NB4 (cell line): ENCODE measurements at regions not wholly inside any gene's neighbourhood (a gene's known extent, or its start where the extent isn't known, plus 50 kb on each side); places are given as distances from the start of the nearest gene placed in this dataset.

Experiments
- DNase-seq: peaks from one replicate; pipeline ENCODE4 v3.0.0; 2010; ENCODE audit warnings: low read depth
- H3K4me3 ChIP-seq: one replicate; pipeline ENCODE4 v1.5.1; 2011; ENCODE audit warnings: mild to moderate bottlenecking, low read depth, low read length, moderate library complexity
- CTCF ChIP-seq: IDR thresholded peaks from one replicate; pipeline ENCODE4 v1.5.1; 2012; ENCODE audit warnings: low read depth, low read length
- MYC ChIP-seq: IDR thresholded peaks from 2 replicates; pipeline ENCODE4 v1.6.1; 2011; ENCODE audit warnings: low read depth, low read length
- POLR2A ChIP-seq: IDR thresholded peaks from 2 replicates; pipeline ENCODE4 v1.6.1; 2011; ENCODE audit warnings: mild to moderate bottlenecking; ENCODE audit not compliant: insufficient read length; ENCODE audit errors: extremely low read depth
- TF ChIP-seq, protein P1 (sequence below): IDR thresholded peaks from 2 replicates; pipeline ENCODE4 v1.6.1; 2011; ENCODE audit warnings: low read depth, low read length

DNA sequence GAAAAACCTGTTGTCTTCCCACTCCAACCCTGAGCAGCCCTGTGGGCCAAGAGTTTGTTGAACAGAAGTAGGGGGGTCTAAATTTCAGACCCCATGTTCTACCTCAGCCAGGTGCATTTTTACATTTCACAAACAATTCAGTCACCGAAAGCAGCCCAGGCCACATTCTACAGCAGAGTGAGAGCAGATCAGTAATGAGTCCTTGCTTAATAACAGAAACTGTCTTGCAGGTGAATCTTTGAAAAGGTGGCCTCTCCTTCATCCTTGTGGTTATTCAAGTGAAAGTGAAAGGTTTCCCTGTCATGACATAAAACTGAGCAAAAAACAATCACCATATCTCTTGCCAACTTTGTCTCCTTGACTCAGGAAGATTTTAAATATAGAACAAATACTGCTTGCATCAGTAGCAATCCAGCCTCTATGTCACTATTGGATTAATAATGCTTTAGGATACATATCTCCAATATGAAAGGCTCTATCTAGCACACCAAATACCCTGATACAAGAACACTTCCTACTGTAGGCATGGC, 670.2 kb downstream of the DIAPH3 start:
- TF ChIP-seq CTCF (no peak), POLR2A (no peak), MYC (no peak)
- no peak overlapping the region for H3K4me3 ChIP-seq
- no peak for DNase-seq

DNA sequence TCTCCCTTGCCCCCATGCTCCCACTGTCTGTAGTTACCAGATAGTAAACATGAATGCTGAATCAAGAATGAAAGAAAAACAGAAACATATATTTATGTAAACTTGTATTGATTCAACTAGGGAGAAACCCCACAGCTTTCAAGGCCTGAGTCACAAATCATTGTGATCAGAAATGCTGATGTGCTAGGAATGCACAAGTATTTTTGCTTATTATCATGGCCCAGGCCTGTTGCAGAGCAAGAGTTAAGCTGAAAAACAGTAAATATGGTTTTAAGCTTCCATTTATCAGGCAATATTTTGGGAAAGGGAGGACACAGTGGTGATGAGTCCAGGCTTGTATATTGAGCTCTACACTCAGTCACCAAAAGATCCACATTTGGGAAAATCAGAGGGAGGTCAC, 669.6 kb downstream of the DIAPH3 start:
- TF ChIP-seq, protein P1, sequence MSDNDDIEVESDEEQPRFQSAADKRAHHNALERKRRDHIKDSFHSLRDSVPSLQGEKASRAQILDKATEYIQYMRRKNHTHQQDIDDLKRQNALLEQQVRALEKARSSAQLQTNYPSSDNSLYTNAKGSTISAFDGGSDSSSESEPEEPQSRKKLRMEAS: no peak
- no peak for TF ChIP-seq POLR2A
- no peak for TF ChIP-seq MYC
- no peak for TF ChIP-seq CTCF
- no peak for DNase-seq

GRCh38 chr13:59494560-59494970, 669.2 kb downstream of the DIAPH3 start:
- no peak for DNase-seq
- no peak overlapping the region for H3K4me3 ChIP-seq
- TF ChIP-seq, protein P1: no peak
- TF ChIP-seq POLR2A: no peak
- TF ChIP-seq CTCF: no peak
- TF ChIP-seq MYC: no peak

More for the DNA sequence above, 669.6 kb downstream of the DIAPH3 start:
- H3K4me3 ChIP-seq: no peak overlapping the region

DNA sequence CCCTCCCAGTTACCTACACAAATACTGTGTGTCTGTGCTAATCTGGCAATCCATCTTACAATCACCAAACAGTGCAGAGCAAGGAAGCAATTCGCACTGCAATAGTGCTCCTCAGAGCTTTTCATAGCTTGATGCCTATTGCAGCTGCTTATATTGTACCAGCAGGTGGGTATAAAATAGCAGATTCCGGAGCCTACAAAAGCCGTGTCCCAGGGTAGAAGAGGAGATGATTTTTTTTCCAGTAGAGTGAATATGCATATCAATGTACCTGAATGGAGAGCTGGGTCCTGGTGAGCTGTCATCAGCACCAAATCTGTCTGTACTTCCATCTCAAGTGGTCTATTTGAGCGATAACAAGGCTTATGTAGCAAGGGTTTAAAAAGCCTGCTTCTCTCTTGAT, 668.4 kb downstream of the DIAPH3 start:
- TF ChIP-seq CTCF (no peak), POLR2A (no peak), MYC (no peak)
- TF ChIP-seq, protein P1: no peak
- H3K4me3 ChIP-seq: no peak overlapping the region
- no peak for DNase-seq

DNA sequence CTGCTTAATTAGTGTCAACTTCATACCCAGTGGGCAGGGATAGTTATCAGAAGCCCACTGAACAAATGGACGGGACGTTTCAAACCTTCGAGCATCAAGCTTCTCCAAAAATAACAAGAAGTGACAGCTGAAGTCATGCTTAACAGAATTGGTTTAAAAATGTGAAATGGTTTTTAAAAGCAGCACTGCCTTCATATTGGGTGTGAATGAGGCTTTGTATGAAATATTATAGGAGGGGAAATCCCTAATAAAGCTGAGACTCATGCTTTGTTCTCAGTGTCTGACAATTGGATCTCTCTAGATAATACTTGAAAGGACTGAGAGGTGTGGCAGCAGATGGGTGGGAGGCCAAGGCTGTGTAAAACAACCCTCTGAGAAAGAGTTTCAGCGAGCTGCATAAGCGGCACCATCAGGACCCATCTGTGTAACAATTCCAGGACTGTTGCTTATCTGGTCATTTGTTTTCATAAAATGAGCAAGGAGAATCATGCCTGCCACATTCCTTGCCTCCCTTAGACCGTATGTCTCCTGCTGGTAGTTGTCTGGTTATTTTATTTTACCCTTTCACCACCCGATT, 667.7 kb downstream of the DIAPH3 start:
- H3K4me3 ChIP-seq: no peak overlapping the region
- no peak for DNase-seq
- TF ChIP-seq POLR2A: no peak
- TF ChIP-seq, protein P1: no peak
- no peak for TF ChIP-seq MYC
- no peak for TF ChIP-seq CTCF
